Ishikawa (cell line): ENCODE measurements at regions not wholly inside any gene's neighbourhood (a gene's known extent, or its start where the extent isn't known, plus 50 kb on each side); places are given as distances from the start of the nearest gene placed in this dataset.

Source experiments
- EP300 ChIP-seq: IDR thresholded peaks from 2 replicates; pipeline ENCODE4 v1.6.1; 2012; ENCODE audit warnings: borderline replicate concordance
- RAD21 ChIP-seq: IDR thresholded peaks from 2 replicates; pipeline ENCODE4 v1.6.1; 2012; ENCODE audit warnings: low read depth
- TCF12 ChIP-seq: IDR thresholded peaks from 2 replicates; pipeline ENCODE4 v1.6.1; 2012; ENCODE audit warnings: low read depth
- TF ChIP-seq, protein P1 (sequence below): IDR thresholded peaks from 2 replicates; pipeline ENCODE4 v1.6.1; 2012

DNA sequence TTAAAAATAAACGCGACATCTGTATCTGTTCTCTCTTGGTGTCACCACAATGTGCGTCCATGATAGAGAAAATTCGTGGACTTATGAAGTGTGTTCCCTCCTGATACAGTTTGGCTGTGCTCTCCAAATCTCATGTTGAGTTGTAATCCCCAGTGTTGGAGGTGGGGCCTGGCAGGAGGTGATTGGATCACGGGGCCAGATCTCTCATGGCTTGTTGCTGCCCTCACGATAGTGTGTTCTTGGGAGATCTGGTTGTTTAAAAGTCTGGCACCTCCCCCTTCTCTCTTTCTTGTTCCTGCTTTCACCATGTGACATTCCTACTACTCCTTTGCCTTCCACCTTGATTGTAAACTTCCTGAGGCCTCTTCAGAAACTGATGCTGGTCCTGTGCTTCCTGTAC is 229.4 kb upstream of the MYO3A start:
- TF ChIP-seq RAD21 (no peak), EP300 (no peak), TCF12 (no peak)
- TF ChIP-seq, protein P1, sequence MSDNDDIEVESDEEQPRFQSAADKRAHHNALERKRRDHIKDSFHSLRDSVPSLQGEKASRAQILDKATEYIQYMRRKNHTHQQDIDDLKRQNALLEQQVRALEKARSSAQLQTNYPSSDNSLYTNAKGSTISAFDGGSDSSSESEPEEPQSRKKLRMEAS = no peak
